Trophoblast cell (in vitro differentiated cells and primary cell): ENCODE measurements at regions not wholly inside any gene's neighbourhood (a gene's known extent, or its start where the extent isn't known, plus 50 kb on each side); places are given as distances from the start of the nearest gene placed in this dataset.

Experiments
- DNase-seq, 2 donors: peaks; one replicate each; pipeline ENCODE4 v3.0.0-alpha.2; 2016
- H2AFZ ChIP-seq: 2 replicates; pipeline ENCODE4 v1.6.1; 2013; ENCODE audit warnings: low read length, moderate library complexity, mild to moderate bottlenecking; ENCODE audit not compliant: insufficient read depth, poor library complexity
- H2AK5ac ChIP-seq: 2 replicates; pipeline ENCODE4 v1.6.1; 2013; ENCODE audit warnings: mild to moderate bottlenecking, low read length
- H2BK120ac ChIP-seq: 2 replicates; pipeline ENCODE4 v1.6.1; 2013; ENCODE audit warnings: low read length, mild to moderate bottlenecking, moderate library complexity; ENCODE audit not compliant: insufficient read depth, poor library complexity
- H2BK12ac ChIP-seq: 2 replicates; pipeline ENCODE4 v1.6.1; 2013; ENCODE audit warnings: mild to moderate bottlenecking, low read length, moderate library complexity
- H2BK5ac ChIP-seq: 2 replicates; pipeline ENCODE4 v1.6.1; 2013; ENCODE audit warnings: low read length, low read depth, moderate library complexity, mild to moderate bottlenecking; ENCODE audit not compliant: poor library complexity
- H3K14ac ChIP-seq: 2 replicates; pipeline ENCODE4 v1.6.1; 2013; ENCODE audit warnings: mild to moderate bottlenecking, low read length
- H3K18ac ChIP-seq: 2 replicates; pipeline ENCODE4 v1.6.1; 2013; ENCODE audit warnings: mild to moderate bottlenecking, low read length
- H3K23ac ChIP-seq: 2 replicates; pipeline ENCODE4 v1.6.1; 2013; ENCODE audit warnings: low read length
- H3K27ac ChIP-seq: 2 replicates; pipeline ENCODE4 v1.5.1; 2013; ENCODE audit warnings: low read depth, mild to moderate bottlenecking, inconsistent platforms, low read length, moderate library complexity
- H3K27me3 ChIP-seq: 2 replicates; pipeline ENCODE4 v1.6.1; 2013; ENCODE audit warnings: inconsistent platforms, mild to moderate bottlenecking, low read length, moderate library complexity; ENCODE audit not compliant: insufficient read depth
- H3K36me3 ChIP-seq, 2 experiments: 1 replicate in 1 of 2; 2 replicates in 1 of 2; pipeline ENCODE4 v1.6.1; 2013; ENCODE audit warnings: low read length in 2 of 2, mild to moderate bottlenecking in 2 of 2, moderate library complexity in 1 of 2; ENCODE audit not compliant: insufficient read depth in 2 of 2, control insufficient read depth in 1 of 2
- H3K4ac ChIP-seq: 2 replicates; pipeline ENCODE4 v1.6.1; 2013; ENCODE audit warnings: low read depth, mild to moderate bottlenecking, low read length, moderate library complexity
- H3K4me1 ChIP-seq, 2 experiments: 1 replicate in 1 of 2; 2 replicates in 1 of 2; pipeline ENCODE4 v1.6.1; 2013; ENCODE audit warnings: low read length in 2 of 2, mild to moderate bottlenecking in 2 of 2, moderate library complexity in 1 of 2; ENCODE audit not compliant: insufficient read depth in 2 of 2, control insufficient read depth in 1 of 2
- H3K4me2 ChIP-seq: 2 replicates; pipeline ENCODE4 v1.6.1; 2013; ENCODE audit warnings: inconsistent platforms, mild to moderate bottlenecking, low read length, moderate library complexity
- H3K4me3 ChIP-seq: 2 replicates; pipeline ENCODE4 v1.5.1; 2013; ENCODE audit warnings: mild to moderate bottlenecking, low read depth, low read length, inconsistent platforms
- H3K79me1 ChIP-seq: one replicate; pipeline ENCODE4 v1.6.1; 2013; ENCODE audit warnings: low read length
- H3K79me2 ChIP-seq: 2 replicates; pipeline ENCODE4 v1.6.1; 2013; ENCODE audit warnings: low read length, mild to moderate bottlenecking; ENCODE audit not compliant: control insufficient read depth, insufficient read depth, poor library complexity
- H3K9ac ChIP-seq: 2 replicates; pipeline ENCODE4 v1.6.1; 2013; ENCODE audit warnings: mild to moderate bottlenecking, low read length
- H3K9me3 ChIP-seq: 2 replicates; pipeline ENCODE4 v1.6.1; 2013; ENCODE audit warnings: low read depth, mild to moderate bottlenecking, control low read depth, inconsistent platforms, low read length; ENCODE audit not compliant: insufficient read depth
- H4K12ac ChIP-seq: 2 replicates; pipeline ENCODE4 v1.6.1; 2013; ENCODE audit warnings: low read depth, mild to moderate bottlenecking, low read length, moderate library complexity
- H4K8ac ChIP-seq: 2 replicates; pipeline ENCODE4 v1.6.1; 2013; ENCODE audit warnings: low read depth, mild to moderate bottlenecking, low read length, moderate library complexity
- H4K91ac ChIP-seq: one replicate; pipeline ENCODE4 v1.6.1; 2013; ENCODE audit warnings: low read depth, mild to moderate bottlenecking, low read length, moderate library complexity
- WGBS: extraction: QIAGEN DNeasy Blood & Tissue Kit; methylation state at CpG from one replicate; pipeline ENCODE4 v1.1.7; 2013; ENCODE audit warnings: missing lambda C conversion rate; ENCODE audit not compliant: insufficient read length, insufficient coverage; ENCODE audit errors: extremely low coverage; 5-methylcytosine and 5-hydroxymethylcytosine counted together

DNA sequence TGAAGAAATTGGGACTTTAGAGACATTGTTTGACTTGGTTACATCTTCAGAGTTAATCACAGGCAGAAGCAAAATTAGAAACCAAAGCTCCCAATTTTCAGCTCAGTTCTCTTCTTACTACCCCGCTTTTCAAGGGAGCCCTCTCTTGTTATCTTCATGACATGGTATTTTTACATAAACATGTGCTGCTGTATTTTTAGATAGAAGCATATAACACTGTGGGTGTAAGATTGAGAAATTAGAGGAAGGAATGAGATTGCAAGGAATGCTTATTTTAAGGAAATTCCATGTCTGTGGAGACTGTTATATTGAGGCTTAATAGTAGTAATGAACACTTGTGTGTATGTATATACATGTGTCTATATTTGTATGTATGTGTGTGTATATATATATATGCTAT is 401.6 kb downstream of the TMEM232 start:
- Histone ChIP-seq H3K9me3 (no peaks in the 10 kb centered on the region), H4K91ac (no peak overlapping the region), H3K9ac (no peak overlapping the region), H2AK5ac (no peak overlapping the region), H3K18ac (no peak overlapping the region), H3K79me2 (no peaks in the 10 kb centered on the region), H3K79me1 (no peaks in the 10 kb centered on the region), H2BK120ac (no peak overlapping the region), H3K4me1 (peaks cover under 1 to 2% of the 10 kb centered on the region in 2 experiments), H2BK5ac (no peak overlapping the region), H3K23ac (no peak overlapping the region), H2BK12ac (no peak overlapping the region), H3K27me3 (no peaks in the 10 kb centered on the region), H4K8ac (no peak overlapping the region), H3K4ac (no peak overlapping the region), H3K27ac (no peak overlapping the region), H3K4me3 (no peak overlapping the region), H3K4me2 (no peak overlapping the region), H4K12ac (no peak overlapping the region), H2AFZ (no peak overlapping the region), H3K14ac (no peak overlapping the region), H3K36me3 (no peaks in the 10 kb centered on the region)
- no CpG with 5 or more reads among the region's 1 CpG for WGBS
- no peak for DNase-seq

DNA sequence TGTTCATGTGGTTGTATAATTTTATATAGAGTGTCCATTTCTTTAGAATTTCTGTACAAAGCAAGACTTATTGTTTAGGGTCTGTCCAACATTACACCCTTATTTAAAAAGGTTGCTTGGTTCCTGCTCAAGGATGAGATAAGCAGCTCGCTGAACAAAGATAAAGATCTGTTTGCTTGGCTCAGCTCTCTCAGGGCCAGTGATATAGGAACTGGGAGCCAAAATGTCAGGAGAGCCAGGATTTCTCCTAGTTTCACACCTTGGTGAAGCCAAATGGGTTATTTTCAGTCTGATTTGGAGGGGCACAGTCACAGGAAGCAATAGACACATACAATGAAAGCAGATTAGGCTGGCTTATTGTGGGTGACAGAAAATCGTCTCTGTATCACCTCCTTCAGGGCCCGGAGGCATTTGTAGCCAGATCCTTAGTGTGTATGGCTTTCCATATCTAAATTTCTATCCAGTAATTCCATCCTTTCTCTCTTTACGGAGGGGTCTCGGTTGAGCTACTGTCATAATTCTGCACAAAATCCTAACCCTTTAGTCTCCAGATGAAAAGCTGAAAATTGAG is 396.4 kb downstream of the TMEM232 start:
- peak in 1 of 2 donors; percentile 58 for DNase-seq
- no peak overlapping the region for H4K8ac ChIP-seq

GRCh38 chr5:110333384-110333783 is 393.1 kb downstream of the TMEM232 start:
- no peak overlapping the region for H3K9ac ChIP-seq
- H2AK5ac ChIP-seq, result no peak overlapping the region
- H3K79me2 ChIP-seq, result no peaks in the 10 kb centered on the region
- no peak overlapping the region for H3K23ac ChIP-seq
- no peak overlapping the region for H2AFZ ChIP-seq
- no CpG with 5 or more reads among the region's 4 CpGs for WGBS
- no peak overlapping the region for H3K4me2 ChIP-seq
- H3K4me3 ChIP-seq, result no peak overlapping the region
- H2BK5ac ChIP-seq, result no peak overlapping the region
- no peak overlapping the region for H3K14ac ChIP-seq
- H3K79me1 ChIP-seq, result peaks cover 11% of the 10 kb centered on the region
- no peak overlapping the region for H2BK120ac ChIP-seq
- H3K27ac ChIP-seq, result no peak overlapping the region
- no peak overlapping the region for H3K18ac ChIP-seq
- no peak overlapping the region for H4K91ac ChIP-seq
- no peaks in the 10 kb centered on the region for H3K27me3 ChIP-seq
- H3K9me3 ChIP-seq, result no peaks in the 10 kb centered on the region
- H3K4ac ChIP-seq, result no peak overlapping the region
- no peak overlapping the region for H2BK12ac ChIP-seq
- DNase-seq, result no peak
- H3K36me3 ChIP-seq, result no peaks in the 10 kb centered on the region
- peaks cover 5 to 7% of the 10 kb centered on the region in 2 experiments for H3K4me1 ChIP-seq
- H4K12ac ChIP-seq, result no peak overlapping the region
- no peak overlapping the region for H4K8ac ChIP-seq

More for the DNA sequence above, 396.4 kb downstream of the TMEM232 start:
- H3K4ac ChIP-seq, result no peak overlapping the region
- H2BK12ac ChIP-seq, result peak overlapping the region; percentile 65
- peaks cover 2% of the 10 kb centered on the region for H3K79me1 ChIP-seq
- H2BK120ac ChIP-seq, result peak overlapping the region; percentile 10
- H4K91ac ChIP-seq, result no peak overlapping the region
- H3K4me3 ChIP-seq, result no peak overlapping the region
- no peaks in the 10 kb centered on the region for H3K9me3 ChIP-seq
- H3K18ac ChIP-seq, result no peak overlapping the region
- no peaks in the 10 kb centered on the region for H3K79me2 ChIP-seq
- no peaks in the 10 kb centered on the region for H3K36me3 ChIP-seq
- H3K27me3 ChIP-seq, result no peaks in the 10 kb centered on the region
- H2AK5ac ChIP-seq, result no peak overlapping the region
- no peak overlapping the region for H3K14ac ChIP-seq
- peak overlapping the region; percentile 34 for H3K27ac ChIP-seq
- peaks cover 3 to 8% of the 10 kb centered on the region in 2 experiments for H3K4me1 ChIP-seq
- H3K4me2 ChIP-seq, result peak overlapping the region; percentile 36
- no peak overlapping the region for H3K9ac ChIP-seq
- no CpG with 5 or more reads among the region's 5 CpGs for WGBS
- H3K23ac ChIP-seq, result no peak overlapping the region
- no peak overlapping the region for H2BK5ac ChIP-seq
- no peak overlapping the region for H2AFZ ChIP-seq
- no peak overlapping the region for H4K12ac ChIP-seq

GRCh38 chr5:110335361-110336066 is 391.0 kb downstream of the TMEM232 start:
- peaks cover 5 to 11% of the 10 kb centered on the region in 2 experiments for H3K4me1 ChIP-seq
- no peak overlapping the region for H2AFZ ChIP-seq
- H2BK12ac ChIP-seq, result peak overlapping the region; percentile 45
- no peaks in the 10 kb centered on the region for H3K27me3 ChIP-seq
- peak overlapping the region; percentile 40 for H2BK120ac ChIP-seq
- H3K4ac ChIP-seq, result no peak overlapping the region
- H3K79me2 ChIP-seq, result no peaks in the 10 kb centered on the region
- H3K23ac ChIP-seq, result no peak overlapping the region
- no peak overlapping the region for H4K12ac ChIP-seq
- H4K8ac ChIP-seq, result no peak overlapping the region
- DNase-seq, result no peak
- H3K79me1 ChIP-seq, result peaks cover 19% of the 10 kb centered on the region
- H3K18ac ChIP-seq, result no peak overlapping the region
- no peak overlapping the region for H2AK5ac ChIP-seq
- H4K91ac ChIP-seq, result no peak overlapping the region
- H3K9ac ChIP-seq, result no peak overlapping the region
- H3K4me3 ChIP-seq, result no peak overlapping the region
- no peaks in the 10 kb centered on the region for H3K36me3 ChIP-seq
- no peak overlapping the region for H3K27ac ChIP-seq
- H3K9me3 ChIP-seq, result no peaks in the 10 kb centered on the region
- no peak overlapping the region for H2BK5ac ChIP-seq
- WGBS, result no CpG with 5 or more reads among the region's 4 CpGs
- no peak overlapping the region for H3K4me2 ChIP-seq
- H3K14ac ChIP-seq, result no peak overlapping the region
